G401.6 (cell line): ENCODE measurements at regions not wholly inside any gene's neighbourhood (a gene's known extent, or its start where the extent isn't known, plus 50 kb on each side); places are given as distances from the start of the nearest gene placed in this dataset.
"Not testable (repeated sequence)": the region's sequence is repeated elsewhere in the genome, so short reads cannot be mapped to it uniquely, and the experiment has no call there.

Source experiments
- FAIRE-seq: peaks from 2 replicates; lab custom pipeline; 2012; peaks lifted over from hg19 to GRCh38; lab: Jason Lieb, UNC

DNA sequence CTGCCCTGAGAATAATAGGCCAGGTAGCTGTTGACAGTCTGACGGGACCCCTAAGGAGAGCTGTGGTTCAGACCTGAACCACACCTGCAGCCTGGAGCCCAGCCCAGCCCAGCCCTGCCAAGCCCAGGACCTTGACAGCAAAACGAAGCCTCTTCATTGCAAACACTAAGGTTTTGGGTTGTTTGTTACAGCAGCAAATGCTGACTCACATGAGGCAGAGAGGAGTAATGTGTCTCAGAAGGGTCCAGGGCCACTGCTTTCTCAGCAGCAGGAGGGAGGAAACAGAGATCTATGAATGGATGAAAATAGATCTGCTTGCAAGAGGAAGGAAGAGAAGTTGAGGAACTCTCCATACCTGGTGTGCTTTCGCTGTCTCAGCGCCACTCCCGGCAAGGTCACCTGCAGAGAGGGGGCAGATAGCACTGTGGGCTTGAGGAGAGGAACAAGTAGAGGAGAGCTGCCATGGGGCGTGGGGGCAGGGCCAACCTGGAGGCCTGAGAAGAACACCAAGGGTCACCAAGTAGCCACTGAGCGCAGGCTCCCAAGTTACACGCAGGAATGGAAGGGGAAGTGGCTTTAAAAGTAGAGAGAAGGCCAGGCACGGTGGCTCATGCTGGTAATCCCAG is 127.2 kb downstream of the ZNF281 start:
- no peak for FAIRE-seq

DNA sequence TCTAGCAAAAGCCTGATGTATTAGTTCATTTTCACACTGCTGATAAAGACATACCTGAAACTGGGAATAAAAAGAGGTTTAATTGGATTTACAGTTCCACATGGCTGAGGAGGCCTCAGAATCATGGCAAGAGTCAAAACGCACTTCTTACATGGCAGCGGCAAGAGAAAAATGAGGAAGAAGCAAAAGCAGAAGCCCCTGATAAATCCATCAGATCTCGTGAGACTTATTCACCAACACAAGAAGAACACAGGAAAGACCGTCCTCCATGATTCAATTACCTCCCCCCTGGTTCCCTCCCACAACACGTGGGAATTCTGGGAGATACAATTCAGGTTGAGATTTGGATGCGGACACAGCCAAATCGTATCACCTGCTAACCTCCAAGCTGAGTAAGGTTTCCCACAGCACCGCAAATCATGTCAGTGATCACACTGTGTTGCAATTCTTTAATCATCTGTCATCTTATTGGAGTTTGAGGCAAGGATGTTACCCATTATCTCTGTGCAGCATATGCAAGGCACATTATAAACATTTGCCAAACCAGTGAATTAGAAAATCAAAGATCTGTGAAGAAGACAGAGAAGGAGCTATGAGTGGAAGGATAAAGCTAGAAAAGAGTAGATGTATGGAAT is 128.5 kb downstream of the ZNF281 start:
- no peak for FAIRE-seq

DNA sequence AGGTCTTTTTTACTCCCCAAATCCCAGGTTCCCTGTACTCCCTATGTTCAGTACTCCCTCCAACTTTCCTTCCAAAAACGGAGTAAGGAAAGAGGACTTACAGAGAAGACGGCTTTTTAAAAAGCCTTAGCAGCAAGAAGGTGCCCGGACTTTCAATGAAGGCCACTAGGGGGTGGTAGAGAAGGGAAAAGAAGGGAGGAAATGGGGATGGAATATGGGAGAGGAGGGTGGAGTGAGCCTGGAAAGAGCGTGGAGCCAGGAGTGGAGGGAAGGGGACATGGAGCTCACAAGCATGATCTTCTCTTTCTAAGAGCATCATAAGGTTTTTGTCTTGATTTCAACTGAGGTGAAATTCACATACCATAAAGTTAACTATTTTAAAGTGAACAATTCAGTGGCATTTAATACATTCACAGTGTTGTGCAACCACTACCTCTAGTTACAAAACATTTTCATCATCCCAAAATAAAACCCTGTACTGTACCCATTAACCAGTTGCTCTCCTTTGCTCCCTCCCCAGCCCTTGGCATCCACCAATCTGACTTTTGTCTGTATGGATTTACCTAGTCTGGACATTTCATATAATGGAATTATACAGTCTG is 129.9 kb downstream of the ZNF281 start:
- FAIRE-seq, result no peak

DNA sequence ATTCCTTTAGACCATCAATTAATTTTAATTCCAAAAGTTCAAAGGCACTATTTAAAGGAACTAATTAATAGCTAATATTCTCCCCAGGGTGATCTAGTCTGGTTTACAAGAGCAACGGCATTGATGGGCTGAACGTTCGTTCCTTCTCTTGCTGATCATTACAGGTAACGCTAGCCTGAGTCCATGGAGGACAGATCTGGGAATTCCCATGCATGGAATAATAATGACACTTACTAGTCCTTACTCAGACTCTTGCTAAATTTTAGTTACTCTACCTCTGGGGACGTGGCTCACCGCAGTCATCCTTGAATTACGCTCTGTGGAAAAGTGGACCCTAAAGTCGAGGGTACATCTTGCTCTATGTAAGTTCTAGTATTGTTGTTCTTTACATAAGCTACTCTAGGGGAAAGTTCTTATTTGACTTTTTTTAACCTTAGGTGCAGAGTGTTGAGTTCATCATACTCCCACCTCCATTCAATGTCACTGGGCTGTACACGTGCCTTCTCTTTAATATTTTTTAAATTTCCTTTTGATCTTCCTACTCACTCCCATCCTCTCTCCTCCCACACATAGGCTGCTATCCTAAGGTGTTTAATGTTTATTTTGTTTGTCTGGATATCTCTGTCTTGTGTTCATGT is 133.9 kb downstream of the ZNF281 start:
- FAIRE-seq, result no peak

DNA sequence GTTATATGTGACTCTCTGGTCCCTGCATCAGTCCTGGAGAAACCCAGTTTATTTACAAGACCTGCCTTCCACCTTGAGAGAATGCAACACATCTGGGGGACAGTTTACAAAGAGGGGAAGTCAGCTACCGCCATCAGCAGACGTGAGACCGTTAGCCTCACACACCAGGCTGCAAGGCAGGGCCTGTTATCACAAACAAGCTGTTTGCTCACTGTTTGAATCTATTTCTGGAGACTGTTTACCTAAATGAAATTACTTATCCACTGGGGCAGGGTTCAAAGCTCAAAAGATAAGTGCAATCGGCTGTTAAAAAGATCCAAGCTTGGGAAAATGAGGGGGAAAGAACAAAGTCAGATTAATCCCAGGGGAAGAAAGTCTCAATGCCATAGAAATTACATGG is 134.4 kb downstream of the ZNF281 start:
- FAIRE-seq, result no peak

DNA sequence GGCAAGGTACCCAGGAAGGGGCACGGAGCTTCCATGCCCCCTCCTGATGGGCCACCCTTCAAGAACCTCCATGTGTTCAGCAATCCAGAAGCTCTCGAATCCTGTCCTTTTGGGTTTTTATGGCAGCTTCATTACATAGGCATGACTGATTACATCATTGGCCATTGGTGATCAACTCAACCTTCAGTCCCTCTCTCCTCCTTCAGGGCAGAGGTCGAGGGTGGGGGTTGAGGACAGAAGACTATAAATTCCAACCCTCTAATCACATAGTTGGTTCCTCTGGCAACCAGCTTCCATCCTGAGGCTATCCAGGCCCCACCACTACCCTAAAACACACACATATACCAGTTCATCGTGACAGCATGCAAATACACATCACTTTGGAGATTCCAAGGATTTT is 135.7 kb downstream of the ZNF281 start:
- FAIRE-seq, result no peak

DNA sequence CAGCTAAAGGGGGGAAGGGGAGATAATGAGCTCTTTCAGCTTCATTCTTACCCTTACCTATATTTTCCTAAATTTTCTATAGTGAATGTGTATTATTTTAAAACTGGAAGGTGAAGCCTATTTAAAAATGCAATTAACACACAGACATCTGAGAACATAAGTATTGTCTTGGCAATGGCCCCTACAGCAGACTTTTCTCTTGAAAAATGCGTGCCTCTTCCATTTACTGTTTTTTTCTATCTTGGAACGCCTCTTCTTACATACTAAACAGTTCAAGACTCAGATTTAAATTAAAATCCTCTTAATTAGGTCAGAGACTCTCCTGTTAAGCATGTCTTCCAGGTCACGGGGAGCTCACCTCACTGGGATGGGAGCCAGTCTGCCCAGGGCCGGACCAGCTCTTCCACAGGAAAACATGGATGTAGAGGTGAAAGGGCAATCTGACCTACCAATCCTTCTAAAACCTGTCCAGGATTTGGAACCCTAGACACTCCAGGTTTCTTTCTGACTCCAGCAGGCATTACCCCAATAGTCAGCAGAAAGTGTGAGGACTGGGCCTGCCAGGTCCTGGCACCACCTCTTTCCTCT is 137.3 kb downstream of the ZNF281 start:
- no peak for FAIRE-seq

DNA sequence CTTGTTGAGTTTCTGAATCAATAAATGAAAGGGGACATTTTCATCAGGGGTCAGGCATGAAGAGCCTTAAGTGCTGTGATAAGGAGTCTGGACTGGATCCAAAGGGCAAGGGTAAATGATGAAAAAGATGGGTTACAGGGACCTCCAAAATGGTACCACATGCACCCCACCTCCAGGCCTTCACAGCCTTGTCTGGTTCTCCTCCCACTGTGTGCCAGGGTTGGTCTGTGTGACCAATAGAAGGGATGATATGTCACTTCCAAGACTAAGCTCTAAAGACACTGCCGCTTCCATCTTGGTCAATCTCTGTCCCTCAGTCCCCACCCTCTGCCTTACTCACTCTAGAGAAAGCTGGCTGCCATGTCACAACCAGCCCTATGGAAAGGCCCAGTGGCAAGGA is 140.6 kb downstream of the ZNF281 start:
- FAIRE-seq, result no peak

DNA sequence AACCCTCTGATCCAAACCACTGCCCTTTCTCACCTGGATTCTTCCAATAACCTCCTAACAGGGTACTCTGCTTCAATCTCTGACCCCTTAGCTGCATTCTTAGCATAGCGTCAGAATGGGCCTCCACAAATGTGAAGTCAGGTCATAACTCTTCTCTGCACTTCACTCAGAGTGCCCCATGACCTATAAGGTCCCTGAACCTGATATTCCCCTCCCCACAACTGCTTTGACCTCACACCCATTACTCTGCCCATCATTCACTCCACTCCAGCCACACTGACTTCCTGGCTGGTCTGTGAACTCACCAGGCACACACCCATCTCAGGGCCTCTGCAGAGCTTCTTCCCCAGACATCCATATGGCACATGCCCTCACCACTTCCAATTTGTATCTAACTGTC is 141.9 kb downstream of the ZNF281 start:
- no peak for FAIRE-seq

DNA sequence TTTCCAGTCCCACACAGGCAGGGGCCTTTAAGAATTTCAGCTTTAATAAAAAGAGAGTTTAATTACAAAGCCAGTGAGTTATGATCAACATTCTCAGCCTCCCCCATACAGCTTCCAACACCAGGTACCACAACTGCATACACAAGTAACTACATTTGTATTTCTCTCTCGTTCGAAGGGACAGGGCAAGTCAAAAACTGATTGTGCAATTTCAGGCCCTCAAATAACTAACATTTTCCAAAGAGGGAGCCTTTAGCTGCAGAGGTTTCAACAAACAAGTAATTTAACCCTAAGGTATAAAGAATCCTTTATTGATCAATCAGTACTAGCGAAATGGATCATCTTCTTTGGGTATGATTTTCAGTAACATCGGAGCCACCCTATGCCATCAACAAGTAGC is 142.4 kb downstream of the ZNF281 start:
- no peak for FAIRE-seq

DNA sequence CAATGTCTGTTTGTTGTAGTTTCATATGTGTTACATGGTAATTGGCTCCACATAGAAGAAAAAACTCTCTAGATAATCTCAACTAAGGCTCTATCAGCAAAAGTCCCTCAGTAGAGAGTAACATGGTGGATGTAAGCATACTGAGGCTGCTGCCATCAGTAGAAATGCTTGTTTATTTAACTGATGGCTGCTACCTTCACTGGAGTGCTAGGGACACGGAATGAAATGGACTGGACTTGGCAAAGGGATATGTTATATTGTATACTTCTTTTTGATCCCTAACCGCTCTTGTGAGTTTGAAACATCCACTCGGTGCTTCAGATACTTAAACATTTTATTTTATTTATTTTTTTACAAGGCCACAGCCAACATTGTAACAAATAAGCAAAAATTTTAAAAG is 143.0 kb downstream of the ZNF281 start:
- no peak for FAIRE-seq

DNA sequence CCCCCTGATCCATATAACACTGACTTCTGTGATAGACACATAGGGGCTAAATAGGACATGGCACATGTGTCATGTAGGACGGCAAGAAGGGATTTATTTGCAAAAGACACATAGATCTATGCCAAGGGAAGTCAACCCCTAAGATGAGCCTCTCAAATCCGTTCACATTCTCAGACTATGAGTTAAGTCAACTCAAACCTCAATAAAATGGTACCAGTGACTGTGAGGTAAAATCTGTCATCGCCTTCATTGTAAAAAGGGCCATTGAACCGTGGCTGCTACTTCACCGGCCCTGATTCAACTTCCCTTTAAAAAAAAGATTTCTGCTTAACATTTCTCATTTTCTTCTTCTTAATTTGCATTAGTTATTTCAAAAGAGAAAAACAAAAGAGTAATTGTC is 144.0 kb downstream of the ZNF281 start:
- FAIRE-seq, result no peak

DNA sequence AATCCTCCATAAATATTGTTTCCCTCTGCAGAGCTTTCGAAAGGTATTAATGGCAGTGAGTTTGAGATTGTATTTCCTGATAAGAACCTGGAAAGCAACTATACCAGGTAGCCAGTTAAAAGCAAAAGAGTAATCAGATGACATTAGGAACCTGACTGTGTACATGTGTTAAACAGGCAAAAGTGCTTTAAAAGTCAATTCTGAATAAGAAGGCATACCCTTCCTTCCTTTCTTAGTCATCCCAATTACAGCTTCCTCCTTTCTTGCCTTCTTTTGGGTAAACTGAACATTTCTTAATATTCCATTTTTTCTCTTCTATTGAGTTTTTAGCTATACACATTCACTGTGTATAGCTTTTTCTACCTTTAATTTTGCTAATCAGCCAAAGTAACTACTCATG is 144.7 kb downstream of the ZNF281 start:
- no peak for FAIRE-seq

DNA sequence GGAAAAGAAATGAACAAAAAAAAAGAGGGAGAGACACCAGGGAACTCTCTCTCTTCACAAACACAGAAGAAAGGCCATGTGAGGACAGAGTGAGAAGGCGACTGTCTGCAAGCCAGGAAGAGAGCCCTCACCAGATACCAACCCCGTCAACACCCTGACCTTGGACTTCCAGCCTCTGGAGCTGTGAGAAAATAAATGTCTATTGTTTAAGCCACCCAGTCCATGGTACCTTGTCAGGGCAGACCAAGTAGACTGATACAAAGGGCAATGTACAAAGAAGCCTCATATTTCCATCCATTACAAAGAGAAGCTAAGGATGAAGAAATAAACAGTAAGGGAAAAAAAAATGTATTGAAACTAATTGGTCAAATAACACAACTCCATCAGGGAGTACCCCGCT is 146.6 kb downstream of the ZNF281 start:
- FAIRE-seq, result no peak

DNA sequence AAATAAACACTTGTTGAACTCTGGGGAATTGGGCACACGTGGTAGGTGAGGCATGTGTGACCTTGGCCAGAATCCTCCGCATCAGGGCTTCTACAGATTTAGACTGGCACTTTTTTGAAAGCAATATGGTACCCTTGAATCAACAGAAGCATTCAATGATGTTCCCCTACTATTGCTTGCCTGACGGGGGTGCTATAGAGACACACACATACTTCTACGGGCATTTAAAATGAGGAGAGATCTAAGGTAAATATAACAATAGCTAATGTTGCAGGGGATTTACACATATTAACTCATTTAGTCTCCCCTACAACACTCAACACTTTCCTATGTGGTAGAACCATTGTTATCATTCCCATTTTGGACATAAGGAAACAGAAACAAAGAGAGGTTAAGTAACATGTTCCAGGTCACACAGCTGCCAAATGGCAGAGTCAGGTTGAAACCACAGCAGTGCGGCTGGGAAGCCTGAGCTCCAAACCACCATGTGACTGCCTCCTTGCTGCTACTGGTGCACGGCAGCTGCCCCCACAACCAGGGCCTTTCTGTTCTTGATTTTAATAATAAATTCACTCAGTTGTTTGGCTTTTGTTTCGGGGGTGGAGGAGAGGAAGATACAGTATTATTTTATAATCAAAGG is 147.4 kb downstream of the ZNF281 start:
- no peak for FAIRE-seq

DNA sequence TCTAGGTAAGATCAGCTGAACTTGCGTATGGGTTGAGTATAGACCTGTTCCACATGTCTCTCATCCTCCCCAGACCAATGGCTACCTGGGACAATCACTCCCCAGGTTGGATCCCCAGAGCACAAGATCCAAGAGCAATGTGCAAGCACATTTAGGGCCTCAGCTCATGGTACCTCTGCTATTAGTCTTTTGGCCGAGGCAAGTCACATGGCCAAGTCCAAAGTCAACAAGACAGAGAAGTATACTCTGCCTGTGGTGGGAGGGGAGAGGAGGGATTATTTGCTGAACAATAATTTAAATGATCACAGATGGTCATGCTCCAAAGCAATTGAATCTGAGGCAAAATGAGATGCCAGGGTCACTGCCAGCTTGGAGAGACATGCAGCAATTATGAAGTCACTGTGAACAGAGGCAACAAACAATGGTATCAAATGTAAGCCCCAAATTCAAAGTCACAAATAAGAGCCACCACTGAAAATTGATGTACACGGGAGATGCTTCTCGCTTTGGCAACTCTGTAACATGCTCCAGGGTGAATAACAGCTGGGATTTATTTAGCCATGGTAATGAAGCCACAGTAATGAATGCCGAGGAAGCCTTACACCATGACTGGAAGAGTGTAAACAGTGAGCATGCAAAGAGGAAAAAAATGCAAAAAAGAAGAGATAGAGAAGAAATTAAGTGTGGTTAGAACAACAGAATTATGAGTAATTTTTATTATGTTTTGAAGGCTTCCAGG is 149.1 kb downstream of the ZNF281 start:
- no peak for FAIRE-seq

DNA sequence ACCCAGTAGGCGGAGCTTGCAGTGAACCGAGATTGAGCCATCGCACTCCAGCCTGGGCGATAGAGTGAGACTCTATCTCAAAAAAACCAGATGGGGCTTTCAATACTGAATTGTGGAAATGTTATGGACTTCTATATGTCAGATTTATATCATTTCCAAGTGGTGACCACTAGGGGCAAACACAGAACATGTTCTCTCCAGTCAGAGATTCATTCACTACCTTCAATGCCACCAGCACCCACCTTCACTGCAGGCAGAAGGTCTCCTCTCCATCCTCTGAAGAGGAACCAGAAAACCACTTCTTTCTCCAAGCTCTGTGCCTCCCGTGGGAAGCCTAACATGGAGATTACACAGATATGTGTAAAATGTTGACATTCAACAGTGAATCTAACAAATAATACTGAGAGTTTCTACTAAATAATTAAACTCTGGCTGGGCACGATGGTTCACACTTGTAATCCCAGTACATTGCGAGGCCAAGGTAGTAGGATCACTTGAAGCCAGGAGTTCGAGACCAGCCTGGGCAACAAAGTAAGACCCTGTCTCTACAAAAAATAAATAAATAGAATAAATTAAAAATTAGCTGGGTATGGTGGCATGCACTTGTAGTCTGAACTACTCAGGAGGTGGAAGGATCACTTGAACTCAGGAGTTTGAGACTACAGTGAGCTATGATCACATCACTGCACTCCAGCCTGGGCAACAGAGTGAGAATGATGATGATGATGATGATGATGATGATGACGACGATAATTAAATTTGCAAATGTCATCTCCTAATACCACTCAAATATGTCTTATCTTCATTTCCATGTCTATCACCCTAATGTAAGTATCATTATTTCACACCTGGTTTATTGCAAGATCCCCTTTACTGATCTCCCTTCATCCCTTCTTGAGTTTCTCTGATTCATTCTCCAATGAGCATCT is 151.1 kb downstream of the ZNF281 start:
- no peak for FAIRE-seq

DNA sequence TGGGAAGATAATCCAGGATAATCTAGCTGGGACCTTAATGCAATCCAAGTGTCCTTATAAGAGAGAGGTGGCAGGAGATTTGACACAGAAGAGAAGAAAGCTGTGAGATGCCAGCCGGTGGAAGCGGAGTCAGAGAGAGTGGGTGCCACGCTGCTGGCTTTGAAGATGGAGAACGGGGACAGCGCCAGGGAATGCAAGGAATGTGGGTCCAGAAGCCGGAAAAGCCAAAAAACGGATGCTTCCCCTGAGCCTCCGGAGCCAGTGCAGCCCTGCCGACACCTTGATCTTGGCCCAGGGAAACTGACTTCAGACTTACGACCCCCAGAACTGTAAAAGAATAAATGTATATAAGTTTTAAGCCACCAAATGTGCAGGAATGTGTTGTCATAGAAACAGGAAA is 152.6 kb downstream of the ZNF281 start:
- no peak for FAIRE-seq

DNA sequence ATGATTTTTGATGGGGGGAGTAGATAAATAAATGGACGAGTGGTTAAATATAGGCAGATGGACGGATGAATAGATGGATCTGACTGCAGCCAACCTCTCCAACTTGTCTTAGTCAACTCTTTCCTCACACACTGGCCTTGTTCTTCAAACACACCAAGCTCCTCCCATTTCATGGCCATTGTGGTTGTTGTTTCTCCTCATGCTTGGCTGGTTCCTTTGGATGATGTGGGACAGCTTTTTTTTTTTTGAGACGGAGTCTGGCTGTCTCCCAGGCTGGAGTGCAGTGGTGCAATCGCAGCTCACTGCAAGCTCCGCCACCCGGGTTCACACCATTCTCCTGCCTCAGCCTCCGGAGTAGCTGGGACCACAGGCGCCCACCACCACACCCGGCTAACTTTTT is 155.2 kb downstream of the ZNF281 start:
- not testable (repeated sequence) for FAIRE-seq

DNA sequence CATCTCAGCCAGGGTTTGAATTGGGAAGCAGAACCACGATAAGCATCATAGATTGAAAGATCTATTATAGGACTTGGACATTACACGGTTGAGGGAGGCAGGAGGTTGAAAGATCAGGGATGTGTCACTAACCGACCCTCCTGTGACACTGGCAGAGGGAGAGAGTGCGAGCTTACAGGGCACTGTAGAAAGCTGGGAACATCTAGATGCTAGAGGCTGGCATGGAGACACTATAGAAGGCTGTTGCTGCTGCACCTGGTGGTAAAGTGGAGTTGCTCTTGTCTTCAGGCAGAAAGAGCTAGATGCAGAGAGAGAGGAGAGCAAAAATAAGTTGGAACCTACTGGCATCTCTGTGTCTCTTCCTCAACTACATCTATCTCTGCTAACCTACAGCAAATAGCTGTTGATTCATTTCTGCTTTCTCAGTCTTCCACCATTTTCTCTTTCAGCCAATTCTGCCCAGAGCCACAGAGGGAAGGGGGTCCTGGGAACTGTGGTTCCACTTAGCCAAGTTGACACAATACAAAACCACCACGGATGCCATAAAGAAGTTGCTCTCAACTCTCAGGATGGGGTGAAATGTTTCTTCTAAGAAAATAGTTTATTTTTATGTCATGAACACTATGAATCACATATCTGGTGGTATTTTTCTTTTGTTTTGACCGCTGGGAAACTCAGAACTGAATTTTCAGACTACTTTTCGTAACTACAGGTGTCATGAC is 155.9 kb downstream of the ZNF281 start:
- no peak for FAIRE-seq
